ENCODE measurements at regions not wholly inside any gene's neighbourhood (a gene's known extent, or its start where the extent isn't known, plus 50 kb on each side); places are given as distances from the start of the nearest gene placed in this dataset.

DNA sequence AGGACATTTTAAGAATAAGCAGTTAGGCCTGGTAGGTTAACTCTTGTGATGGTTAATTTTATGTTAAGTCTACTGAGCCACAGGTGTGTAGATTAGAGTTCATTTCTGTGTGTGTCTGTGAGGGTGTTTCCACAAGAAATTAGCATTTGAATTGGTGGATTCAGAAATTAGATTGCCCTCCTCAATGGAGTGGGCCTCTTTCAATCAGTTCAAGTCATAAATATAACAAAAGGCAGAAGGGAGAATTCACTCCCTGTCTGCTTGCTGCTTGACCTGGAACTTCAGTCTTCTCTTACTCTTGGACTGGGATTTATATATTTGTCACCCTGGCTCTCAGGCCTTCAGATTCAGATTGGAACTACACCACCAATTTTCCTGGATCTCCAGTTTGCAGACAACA is 55.3 kb upstream of the POM121L12 start:
- no peak for DNase-seq

DNA sequence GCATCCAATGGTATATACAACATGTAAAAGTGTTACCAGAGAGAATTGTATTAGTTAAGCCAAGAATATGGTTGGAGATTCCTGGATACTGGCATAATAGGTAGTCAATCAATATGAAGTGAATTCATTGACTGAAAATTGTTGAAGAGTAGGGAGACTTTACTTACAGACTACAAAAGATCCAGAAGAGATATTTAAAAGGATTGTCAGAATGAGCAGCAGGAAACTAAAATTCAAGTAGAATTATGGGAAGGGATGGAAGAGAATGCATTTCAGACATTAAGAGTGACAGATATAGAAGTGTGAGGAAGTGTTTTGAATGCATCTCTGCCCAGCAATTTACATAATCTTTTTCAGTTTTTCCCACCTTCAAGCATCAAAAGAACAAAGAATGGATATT is 62.3 kb upstream of the POM121L12 start:
- no peak for DNase-seq

DNA sequence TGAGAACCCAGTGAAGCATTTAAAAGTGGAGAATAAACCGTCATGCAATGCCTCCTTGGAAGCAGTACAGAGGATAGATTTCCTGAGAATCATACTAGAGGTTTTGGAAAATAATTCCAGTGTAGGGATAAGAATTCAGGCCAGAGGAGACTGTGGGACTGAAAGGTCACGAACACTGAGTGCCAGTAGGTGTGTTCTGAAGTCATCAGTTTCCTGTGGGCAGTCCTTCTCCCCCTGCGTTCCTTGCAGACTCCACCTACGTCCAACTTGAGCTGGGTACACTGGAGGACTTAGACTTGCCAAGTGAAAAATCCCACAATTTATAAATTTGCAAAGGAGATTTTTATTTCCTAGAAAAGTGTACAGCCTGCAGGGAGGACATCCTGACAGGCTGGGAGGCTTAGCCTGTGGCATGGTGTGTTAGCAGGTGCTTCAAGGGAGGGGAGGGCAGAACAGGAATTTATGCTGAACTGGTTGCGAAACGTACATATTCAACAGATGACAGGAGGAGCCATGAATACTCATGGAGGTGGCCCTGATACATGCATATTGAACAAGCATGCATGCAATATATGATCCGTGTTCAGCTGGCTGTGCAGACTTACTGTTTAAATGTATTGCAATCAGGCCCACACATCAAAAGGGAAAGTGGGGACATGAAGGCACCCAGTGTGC is 72.9 kb upstream of the POM121L12 start:
- no peak for DNase-seq

DNA sequence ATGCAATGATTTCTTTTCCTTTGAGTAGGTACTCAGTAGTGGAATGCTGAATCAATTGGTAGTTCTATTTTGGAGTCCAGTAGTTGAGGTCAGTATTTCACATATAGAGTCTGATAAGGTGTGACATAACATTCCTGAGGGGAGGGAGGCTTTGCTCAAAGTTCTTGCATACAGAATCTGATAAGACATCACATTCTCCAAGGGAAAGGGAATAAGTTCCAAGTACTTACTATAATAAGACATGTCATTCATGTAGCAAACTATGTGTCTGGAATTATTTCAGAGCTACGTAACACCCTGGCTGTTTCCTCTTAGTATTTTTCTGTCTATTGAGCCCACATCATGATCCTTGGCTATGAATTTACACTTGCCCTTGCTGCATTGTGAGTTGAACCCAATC is 74.3 kb upstream of the POM121L12 start:
- DNase-seq = no peak

DNA sequence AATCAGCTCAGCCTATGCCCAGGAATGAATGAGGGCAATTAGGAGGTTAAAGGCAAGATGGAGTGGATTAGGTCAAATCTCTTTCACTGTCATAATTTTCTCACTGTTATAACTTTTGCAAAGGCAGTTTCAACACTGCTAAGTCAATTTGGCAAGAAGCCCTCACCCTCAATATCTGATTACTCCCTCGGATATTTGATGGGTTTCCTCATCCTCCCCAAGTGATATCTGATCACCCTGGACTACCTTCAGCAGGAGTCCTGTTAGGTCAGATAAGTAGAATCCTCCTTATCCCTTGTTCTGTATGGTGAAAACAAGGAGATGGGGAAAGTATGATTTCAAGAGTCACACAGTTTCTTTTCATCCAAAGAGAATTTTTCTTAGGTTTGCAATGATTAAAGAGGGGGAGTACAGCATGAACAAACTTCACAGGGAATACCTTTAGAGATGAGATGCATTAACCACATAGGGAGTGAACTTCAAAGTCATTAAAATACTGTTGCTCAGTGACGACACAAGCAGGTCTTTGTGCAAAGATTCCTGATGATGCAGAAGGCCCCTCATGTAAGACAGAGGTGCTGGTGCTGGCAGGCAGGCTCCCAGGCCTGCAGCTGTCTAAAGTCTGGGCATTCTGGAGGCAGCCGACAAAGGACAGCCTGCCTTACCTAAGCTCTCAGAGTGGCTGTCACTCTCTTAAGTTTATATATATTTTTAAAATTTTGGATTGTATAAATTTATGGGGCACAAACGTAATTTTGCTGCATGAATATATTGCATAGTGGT is 75.4 kb upstream of the POM121L12 start:
- DNase-seq = no peak

DNA sequence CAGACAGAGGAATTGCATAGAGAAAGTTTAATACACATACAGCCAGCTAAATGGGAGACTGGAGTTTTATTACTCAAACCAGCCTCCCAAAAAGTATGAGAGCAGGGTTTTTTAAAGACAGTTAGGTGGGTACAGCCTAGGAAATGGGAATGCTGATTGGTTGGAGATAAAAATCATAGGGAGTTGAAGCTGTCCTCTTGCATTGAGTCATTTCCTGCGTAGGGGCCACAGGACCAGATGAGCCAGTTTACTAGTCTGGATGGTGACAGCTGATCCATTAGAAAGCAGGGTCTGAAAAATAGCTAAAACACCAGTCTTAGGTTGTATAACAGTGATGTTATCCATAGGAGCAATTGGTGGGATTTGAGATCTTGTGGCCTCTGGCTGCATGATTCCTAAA is 76.1 kb upstream of the POM121L12 start:
- no peak for DNase-seq

DNA sequence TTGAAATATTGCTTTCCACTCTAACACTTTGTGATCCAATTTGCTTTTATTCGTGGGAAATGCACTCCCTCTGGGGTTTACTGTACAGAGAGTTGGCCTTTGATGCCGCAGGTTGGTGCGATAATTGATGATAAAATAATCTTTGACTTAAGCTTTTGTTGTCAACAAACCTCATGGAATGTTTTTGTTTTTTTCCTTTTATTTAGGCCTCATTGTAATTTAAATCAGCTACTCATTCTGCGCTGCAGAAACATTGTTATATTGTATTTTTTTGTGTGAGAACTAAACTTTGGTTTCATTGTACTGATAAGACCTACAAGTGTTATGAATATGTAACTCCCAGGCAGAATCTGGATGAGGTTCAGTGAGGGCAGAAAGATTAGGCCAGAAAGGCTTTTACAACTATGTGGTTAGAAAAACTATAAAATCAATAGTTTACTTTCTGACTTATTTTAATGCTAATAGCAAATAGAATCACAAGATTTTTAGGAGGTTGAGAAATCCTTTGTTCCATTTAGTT is 76.8 kb upstream of the POM121L12 start:
- DNase-seq = no peak

DNA sequence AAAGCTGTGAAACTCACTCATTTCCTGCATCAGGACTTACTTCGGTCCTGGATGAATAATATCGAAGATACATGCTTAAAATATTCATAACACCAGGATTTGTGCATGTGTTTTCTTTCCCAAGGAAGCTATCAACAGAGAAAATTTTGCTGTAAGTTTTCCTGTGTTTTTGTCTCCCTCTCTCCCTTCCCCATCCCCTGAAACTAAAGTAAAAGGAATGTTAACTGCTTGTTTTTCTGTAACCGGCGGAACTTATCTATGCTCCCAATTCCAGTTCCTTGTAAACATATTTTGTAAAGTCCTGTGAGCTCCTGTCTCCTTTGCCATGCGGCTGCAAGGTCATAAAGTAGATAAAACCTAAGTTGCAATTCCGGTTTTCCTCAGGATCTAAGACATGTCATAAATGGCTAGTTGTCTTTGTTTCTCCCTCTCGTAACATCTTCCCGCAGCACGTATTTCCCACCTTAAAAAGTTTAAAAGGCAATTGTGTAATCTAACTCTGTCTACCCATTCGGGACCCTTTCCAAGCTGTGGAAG is 79.0 kb upstream of the POM121L12 start:
- no peak for DNase-seq

DNA sequence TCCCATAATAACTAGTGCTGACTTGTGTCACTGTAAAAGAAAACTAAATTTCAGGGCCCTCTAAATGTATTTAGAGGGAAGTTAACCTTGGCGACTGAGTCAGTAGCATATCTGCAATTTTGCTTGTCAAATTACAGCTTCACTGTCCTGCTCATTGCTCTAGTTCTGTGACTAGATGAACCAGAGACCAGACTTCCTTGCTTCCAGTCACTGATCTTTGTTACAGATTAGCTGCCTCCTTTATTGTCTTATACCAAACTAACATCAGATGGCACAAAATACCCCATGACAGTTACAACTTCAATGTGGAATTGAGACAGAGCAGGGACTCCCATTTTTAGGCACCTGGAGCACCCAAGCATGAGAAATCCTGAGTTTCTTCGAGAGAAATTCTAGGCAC is 79.9 kb upstream of the POM121L12 start:
- no peak for DNase-seq

DNA sequence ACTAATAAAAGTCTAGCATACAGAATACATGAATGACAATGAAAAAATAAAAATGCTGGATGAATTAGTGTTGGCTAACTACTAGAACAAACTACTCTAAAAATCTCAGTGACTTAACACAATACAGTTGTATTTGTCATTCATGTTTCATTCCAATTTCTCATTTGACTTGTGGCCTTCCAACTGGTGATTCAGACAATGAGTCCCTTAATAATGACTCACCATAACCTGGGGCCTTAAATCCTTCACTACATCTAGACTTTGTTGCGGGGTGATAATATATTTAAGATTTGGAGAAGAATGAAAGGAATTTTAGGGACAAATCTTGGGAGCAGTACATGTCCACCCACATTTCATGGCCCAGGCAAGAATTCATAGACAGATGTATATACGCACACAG is 90.5 kb upstream of the POM121L12 start:
- no peak for DNase-seq

DNA sequence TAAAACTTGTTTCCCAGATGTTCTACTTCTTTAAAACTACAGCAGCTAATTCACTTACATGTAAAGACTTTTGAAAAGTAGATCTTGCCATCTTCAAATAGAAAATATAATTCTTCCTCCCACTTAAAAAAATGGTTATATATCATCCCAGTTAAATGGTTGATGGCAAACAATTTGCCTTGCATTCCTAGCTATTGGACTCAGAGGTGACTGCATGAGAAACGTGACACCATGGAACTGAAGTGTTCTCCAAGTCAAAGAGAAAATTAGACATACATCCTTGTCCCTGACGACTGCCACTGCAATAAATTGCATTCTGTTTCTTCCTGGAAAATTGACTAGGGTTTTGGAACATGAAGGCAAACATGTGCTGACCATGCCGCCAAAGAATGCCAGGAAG is 95.0 kb upstream of the POM121L12 start:
- no peak for DNase-seq

DNA sequence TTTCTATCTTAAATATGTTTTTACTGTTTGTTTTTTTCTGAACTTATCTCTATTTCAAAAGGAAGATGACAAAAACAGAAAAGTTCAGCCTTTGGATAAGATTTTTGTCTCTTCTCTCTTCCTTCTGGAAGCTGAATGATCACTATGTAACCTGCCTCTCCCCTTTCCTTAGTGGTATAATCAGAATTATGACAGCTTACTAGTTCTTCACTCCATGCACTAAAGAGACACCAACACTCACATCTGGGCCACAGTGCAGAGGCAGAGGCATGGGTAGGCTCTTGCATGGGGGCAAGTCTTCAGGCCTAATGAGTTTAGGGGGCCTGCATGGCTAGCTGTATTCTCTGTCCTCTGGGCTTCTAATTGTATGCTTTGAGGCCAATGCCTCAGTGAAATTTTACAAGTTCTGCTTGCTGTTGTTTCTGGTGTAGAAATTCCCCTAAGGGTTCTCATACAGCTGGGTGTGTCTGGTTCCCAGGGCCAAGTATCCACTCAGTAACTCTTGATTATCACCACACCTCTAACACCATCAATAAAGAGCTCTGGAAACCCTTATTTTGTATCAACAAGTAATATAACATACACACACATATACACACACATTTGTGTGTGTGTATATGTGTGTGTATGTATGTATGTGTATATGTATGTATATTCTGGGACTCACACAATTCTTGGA is 96.8 kb upstream of the POM121L12 start:
- DNase-seq = no peak

DNA sequence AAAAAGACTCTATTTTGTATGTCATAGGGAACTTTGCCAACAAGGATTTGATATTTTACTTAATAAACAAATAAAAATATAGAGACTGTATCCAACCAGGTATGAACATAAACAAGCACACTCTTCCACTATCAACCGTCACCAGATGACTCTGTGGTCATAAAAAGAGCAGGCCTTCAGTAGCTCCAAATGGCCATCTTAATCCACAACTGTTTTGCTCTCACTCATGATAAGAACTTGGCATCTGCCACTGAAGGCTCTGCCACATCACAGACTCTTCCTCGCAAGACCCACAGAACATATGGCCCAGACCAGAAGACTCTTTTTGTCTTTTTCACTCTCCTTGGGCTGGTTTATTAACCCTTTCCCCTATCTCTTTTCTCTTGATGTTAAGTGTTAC is 98.7 kb upstream of the POM121L12 start:
- no peak for DNase-seq

DNA sequence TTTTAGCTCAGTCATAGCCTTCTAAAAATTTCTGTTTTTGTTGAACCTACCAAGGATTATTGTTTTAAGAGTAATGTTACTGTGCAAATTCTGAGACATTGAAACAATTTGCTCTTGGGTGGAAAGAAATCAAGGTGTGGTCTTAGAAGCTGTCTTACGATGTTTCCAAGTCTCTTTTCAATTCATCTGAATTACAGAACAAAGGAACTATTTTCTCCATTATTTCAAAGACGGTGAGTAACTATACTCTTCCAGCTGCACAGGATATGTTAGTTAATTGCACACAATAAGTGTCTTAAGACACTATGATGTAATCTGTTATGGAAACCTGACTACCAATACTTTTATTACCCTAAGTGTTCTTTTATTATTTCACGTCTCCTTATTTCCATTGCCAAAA is 106.8 kb upstream of the POM121L12 start:
- DNase-seq = no peak

DNA sequence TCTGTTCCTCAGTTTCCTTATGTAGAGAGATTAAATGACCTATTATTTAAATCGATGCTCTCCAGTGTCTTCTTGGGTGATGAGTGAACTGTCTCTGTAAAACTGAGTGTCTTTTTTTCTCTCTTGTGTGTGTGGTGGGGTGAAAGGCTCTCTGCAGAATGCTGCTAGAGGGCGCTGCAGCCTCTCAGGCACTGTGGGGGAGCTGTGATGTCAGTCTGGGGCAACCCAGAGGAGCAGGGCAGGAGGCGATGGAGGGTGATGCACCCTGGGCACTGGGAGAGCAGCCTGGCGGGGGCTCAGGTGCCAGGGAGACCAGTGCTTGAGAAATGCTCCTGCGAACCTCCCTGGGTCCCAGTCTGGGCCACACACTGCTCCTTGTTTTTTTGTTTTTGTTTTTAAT is 110.1 kb upstream of the POM121L12 start:
- no peak for DNase-seq

DNA sequence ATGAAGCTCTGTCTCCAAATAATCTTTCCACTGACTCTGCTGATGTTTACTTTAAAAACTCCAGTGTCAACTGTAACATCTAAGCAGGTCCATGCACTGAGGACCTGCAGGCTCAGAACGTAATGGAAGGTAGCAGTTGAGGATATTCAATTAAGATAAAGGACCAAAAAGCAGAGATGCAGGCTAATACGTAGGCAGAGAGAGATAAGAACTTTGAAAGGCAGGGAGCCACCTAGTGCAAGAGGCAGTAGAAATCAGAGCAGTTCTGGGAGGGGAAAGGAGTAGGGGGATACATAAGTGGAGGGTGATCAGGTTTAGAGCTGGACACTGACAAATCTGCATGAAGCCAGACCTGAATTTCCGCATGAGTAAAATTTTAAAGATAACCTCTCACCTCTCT is 114.5 kb upstream of the POM121L12 start:
- no peak for DNase-seq

DNA sequence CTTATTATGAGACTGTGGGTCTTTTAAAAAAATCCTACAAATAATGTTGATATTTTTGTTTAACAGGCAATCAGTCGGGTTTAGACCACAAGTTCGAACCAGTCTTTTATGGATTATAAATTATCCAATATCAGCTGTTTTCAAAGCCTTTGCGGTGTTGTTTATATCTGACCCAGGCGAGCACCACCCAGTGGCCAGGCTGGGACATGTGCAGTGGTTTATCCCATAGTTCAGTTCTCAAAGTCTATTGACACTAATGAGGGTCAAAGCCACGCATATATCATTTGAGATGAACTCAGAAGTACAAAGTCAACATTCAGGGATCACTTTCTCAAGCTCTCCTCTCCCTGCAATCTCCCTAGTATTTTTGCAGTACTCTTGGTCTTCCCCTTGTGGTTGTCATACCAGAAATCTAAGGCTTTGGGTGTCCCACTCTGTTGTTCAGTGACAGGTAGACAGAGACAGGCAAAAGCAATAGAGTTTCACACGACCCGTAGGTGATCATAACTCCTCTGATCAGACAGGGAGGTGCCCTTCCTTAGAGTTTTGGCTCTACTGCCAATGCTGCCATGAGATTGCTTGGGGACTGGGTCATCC is 117.4 kb upstream of the POM121L12 start:
- DNase-seq = no peak

DNA sequence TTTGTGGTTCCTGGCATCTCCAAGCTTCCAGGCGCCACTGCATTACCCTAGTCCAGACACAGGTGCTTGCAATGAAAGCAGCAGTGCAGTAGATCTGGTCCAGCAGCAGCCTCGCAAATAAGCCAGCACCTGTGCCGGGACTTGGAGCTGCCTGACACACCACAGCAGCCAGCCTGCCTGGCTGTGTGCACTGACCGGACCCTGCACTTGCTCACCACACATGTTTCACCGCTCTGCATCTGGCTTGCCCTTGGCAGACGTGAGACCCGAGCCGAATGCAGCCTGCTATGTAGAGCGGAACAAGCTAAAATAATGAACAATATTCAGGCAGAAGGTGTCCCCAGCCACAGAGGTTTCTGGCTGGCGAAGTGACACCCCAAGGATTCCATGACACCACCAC is 123.6 kb upstream of the POM121L12 start:
- DNase-seq = no peak

DNA sequence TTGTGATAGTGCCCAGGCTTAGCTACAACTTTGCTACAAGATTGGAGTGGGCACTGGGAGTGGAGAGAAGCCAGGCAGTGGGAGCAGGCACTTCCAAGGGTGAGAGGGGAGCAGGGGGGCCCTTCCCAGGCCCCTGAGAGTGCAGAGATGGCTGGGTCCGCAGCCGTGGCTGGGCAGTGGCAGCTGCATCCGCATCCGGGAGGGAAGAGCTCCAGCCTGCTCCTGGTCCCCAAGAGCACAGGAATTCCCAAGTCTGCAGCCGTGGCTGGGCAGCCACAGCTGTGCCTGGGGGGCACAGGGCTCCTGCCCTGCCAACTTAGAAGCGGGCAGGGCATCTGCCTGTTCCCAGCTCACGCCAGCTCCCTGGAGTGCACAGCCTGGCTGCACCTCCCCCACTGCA is 124.1 kb upstream of the POM121L12 start:
- no peak for DNase-seq

DNA sequence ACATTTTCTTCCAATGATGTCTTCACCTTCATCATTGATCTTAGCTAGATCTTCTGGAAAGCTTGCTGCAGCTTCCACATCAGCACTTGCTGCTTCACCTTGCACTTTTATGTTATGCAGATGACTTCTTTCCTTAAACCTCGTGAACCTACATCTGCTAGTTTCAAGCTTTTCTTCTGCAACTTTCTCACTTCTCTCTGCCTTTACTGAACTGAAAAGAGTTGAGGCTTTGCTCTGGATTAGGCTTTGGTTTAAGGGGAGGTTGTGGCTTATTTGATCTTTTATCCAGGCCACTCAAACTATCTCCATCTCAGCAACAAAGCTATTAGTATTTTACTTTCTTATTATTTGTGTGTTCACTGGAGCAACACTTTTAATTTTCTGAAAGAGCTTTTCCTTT is 125.5 kb upstream of the POM121L12 start:
- no peak for DNase-seq

DNA sequence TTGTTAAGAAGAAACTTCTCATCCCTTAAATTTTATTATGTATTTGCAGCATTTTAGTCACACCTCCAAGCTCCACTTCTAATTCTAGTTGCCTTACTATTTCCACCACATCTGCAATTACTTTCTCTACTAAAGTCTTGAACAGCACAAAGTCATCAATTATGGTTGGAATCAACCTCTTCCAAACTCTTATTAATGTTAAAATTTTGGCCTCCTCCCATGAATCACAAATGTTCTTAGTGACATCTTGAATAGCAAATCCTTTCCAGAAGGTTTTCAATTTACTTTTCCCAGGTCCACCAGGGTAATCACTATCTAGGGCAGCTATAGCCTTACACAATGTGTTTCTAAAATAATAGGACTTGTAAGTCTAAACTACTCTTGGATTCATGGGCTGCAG is 126.3 kb upstream of the POM121L12 start:
- no peak for DNase-seq

DNA sequence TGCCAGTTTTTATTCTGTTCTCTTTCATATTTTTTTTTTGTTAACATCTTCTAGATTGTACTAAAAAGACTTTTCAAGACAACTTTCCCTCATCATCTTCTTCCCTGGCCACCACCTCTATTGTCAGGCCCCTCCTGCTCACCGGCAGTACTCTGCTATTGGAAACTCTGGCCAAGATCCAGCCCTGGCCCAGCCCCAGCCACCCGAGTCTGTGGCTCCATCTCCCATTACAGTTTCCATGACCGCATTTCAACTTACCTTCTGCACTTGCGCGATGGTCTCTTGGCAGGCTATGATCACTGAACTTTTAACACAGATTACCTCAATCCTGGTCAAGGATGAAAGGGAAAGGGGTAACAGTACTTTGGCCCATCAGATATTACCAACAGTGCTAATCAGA is 137.7 kb upstream of the POM121L12 start:
- no peak for DNase-seq

DNA sequence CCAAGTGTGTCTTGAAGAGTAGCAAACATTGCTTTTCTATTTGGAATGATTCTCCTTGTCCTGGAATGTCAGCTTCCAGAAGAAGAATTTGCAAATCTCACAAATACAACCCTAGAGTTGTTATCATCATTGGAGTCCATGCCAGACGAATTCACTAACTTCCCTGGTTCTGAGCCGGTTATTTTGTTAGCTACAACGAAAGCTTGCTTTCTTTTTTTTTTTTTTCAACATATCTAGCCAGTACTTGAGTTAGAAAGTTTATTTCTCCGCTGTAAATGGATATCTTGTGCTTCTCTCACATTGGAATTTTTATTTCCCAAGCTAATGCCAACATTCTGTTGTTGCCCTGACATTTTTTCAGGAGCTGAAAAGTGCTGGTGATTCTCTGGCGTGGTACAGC is 138.1 kb upstream of the POM121L12 start:
- DNase-seq = no peak
